ENCODE measurements at regions not wholly inside any gene's neighbourhood (a gene's known extent, or its start where the extent isn't known, plus 50 kb on each side); places are given as distances from the start of the nearest gene placed in this dataset.
"Not testable (repeated sequence)": the region's sequence is repeated elsewhere in the genome, so short reads cannot be mapped to it uniquely, and the experiment has no call there.

GRCh38 chr9:34793428-34793827 is 83.5 kb upstream of the CCL21 start:
- no peak for DNase-seq (ENCODE audit: low read depth, low spot score)

- DNase-seq (ENCODE audit: low read depth, low spot score): no peak
These were observed 74.1 kb upstream of the CCL21 start for GRCh38 chr9:34783951-34784487.

GRCh38 chr9:34782372-34782771 is 72.4 kb upstream of the CCL21 start:
- DNase-seq (ENCODE audit: low read depth, low spot score): no peak

GRCh38 chr9:34777666-34778065 is 67.7 kb upstream of the CCL21 start:
- no peak for DNase-seq (ENCODE audit: low read depth, low spot score)

- no peak for DNase-seq (ENCODE audit: low read depth, low spot score)
These were observed 64.0 kb upstream of the CCL21 start for GRCh38 chr9:34773955-34774354.

GRCh38 chr9:34773306-34773910 is 63.5 kb upstream of the CCL21 start:
- DNase-seq (ENCODE audit: low read depth, low spot score): no peak

GRCh38 chr9:34771007-34771406 is 61.1 kb upstream of the CCL21 start:
- DNase-seq (ENCODE audit: low read depth, low spot score): no peak

GRCh38 chr9:34767087-34767486 is 57.2 kb upstream of the CCL21 start:
- not testable (repeated sequence) for DNase-seq (ENCODE audit: low read depth, low spot score)

- peak; percentile 9 for DNase-seq (ENCODE audit: low read depth, low spot score)
These were observed 50.5 kb upstream of the CCL21 start for GRCh38 chr9:34760196-34761040.

Data from iPS DF 19.7 (cell line).